Renal pelvis (tissue), 1 donor: ENCODE measurements at regions not wholly inside any gene's neighbourhood (a gene's known extent, or its start where the extent isn't known, plus 50 kb on each side); places are given as distances from the start of the nearest gene placed in this dataset.

Experiments
- DNase-seq: peaks from one replicate; pipeline ENCODE4 v3.0.0-alpha.2; 2013

DNA sequence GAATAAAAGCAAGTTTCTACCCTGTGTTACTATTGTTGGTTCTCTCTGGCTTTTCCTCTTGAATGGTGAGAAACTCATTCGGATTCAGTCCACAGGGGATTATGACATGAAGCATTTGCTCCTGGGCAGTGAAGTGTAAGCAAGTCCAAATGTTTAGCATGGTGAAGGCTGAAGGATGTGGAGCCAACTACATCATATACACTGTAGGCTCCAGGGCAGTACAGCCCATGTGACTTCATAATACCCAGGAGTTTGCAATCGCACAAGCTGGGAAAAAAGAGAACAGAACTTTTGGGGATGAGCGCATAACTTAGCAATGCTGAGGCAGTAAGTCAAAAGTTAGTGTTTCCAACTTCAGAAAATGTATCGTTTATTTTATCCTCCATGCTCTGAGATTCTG lies 695.7 kb upstream of the POU3F3 start:
- DNase-seq: no peak

DNA sequence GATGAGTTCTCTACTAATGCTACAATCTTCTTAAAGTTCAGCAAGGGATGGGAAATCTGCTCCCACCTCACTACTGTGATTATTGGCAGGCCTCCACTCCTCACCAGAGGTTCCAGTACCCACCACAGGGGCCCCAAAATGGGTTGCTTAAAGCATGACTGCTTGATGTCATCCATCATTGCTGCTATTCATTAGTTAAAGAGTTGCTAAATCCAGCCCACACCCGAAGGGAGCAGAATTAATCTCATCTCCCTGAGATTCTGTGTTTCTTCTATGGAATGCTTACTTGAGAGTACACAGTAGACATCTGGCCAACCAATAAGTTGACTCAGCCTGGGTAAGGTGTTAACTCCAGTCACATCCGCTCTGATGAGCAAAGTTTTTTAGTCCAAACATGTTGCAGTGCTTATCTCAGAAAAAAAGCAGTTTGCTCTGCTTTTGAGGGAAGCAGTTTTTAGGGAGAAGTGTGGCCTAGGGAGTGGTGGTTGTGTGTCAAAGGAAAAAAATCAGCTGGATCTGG lies 690.2 kb upstream of the POU3F3 start:
- DNase-seq: no peak

DNA sequence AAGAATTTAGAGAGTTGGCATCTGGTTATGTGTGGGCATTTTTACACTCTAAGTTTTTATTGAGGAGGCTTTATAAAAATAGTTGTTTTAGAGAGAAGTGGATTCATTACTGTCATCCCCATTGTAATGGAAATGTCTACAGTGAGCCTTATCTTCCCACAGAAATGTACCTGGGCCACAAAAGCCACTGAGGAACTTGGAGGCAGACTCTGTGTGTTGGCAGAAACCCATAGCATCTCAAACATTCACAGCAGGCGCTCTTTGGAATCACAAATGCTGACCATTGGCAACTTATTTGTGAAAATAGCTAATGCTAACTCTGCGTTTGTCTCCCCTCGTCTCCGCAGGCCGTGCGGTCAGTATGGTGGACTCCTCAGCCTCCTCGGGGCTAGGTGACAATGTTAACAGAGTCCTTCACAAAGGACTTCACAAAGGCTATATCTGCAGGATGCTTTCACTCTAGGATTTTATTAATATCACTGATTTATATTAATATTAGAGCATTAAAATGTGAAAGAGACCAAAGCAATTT lies 689.1 kb upstream of the POU3F3 start:
- DNase-seq: no peak

DNA sequence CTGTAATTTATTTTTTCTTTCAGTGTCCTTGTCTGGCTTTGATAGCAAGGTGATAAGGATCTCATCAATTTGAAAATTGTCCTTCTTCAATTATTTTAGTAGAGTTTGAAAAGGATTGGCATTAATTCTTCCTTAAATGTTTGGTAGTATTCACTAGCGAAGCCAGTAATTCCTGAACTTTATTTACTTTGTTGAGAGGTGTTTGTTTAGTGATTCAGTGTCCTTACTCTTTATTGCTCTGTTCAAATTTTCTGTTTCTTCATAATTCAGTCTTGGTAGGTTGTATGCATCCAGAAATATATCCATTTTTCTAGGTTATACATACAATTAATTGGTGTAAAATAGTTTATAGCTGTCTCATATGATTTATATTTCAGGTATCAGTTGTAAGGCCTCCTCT lies 676.7 kb upstream of the POU3F3 start:
- no peak for DNase-seq

DNA sequence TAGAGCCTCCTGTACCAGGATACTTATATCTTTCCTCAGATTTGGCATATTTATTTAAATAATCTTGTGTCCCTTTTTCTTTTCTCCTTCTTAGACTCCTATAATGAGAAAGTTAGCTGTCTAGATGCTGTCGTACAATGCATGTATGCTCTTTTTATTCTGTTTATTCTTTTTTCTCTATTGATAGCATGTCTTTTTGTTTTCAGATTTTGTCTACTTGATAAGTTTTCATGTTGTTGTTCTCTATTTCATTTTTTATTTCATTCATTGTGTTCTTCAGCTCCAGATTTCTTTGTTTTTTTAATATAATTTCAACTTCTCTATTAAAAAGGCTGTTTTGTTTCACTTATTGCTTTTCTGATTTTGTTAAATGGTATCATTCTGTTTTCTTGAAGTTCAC lies 674.3 kb upstream of the POU3F3 start:
- DNase-seq: no peak

DNA sequence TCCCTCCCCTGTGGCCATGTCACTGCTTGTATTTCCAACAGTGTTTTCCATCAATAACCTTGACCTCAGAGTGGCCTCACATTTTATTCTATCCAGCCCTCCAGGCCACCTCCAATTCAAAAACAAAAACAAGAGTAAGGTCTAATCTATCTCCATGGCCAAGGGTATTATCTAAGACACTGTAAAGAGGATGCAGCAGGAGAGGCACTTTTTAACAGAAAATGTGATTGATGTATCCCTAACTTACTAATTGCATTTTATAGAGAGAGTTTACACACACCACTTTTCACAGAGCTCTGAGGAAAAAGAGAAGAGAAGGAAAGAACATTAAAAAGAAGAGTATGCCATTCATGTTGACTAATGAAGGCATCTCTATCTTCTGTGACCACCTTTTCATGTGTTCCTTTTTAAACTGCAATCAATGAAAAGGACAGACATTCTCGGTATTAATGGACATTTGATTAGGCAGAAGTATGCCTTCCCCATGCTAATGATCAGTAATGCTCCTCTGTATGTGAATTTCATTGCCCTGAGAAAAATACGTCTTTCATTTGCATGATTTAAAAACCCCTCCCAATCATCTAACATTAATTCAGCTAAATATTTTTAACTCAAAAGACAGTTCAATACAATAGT lies 653.3 kb upstream of the POU3F3 start:
- no peak for DNase-seq

DNA sequence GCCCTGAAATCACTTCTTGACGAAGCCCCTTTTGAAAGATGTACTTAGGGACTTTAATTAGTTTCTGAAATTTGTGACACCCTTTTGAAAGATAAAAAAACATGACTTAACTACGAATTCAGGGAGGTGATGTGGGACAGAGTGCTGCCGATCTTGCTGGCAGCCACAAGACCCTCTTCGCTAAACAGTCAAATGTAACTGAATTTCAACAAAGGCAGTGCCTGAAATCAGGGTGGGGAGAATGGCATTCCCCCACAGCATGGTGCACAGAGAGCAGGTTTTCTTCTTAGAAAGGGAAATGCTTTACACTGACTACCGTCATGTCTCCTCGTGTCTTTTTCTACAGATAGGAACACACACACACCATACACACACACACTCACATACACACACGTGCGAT lies 640.2 kb upstream of the POU3F3 start:
- no peak for DNase-seq

DNA sequence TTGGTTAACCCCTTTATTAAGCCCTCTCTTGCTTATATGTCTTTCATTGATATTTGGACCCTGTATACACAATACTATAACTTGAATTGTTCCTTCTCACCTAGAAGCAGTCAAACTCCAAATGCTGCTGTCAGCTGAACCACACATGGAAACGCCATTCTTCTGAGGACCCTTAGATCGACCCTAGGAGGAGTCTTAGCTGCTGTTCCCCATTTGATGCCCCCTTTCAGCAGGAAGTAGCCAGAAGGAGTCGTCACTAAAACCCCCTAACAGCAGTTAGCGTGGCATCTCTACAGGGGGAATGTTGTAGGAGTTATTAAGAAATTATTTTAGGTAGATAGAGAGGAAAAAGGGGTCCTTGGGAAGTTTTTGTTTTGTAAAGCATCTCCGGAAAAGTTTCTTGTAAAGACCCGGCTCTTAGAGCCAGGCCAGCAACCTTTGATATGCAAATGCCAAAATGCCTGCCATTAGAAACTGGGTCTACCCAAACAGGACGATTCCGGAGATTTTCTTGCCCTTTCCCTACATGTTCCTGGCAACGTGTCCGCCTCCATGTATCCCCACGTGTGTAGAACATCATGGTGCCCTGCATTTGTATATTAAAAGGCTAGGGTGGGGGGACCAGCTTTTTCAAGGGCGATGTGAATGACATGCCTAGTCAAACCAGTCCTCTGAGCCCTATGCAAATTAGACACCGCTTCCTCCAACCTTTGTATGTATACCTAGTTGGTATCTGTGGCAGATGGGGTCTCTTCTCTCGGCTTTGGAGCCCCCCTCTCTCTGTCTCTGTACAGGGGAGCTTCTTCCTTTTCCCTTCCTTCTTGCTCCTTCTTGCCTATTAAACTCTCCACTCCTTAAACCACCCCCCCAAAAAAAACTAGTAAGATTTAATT lies 638.4 kb upstream of the POU3F3 start:
- DNase-seq: no peak

DNA sequence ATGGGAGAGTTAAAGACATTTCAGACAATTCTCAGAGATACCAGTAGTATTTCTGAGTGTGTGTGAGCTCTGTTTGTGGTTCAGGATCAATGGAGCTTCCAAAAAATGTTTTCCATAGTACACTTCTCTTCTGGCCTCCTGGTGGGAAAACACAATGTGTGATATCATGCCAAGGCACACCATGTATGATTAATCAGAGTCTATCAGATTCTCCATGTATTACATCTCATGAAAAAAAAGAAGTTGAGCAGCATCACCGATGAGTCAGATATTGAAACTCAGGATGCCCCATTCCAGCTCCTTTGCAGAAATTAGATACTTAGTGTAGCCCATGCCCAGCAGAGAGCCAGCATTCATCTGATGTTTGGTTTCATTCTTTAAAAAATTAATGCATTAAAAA lies 620.3 kb upstream of the POU3F3 start:
- no peak for DNase-seq

DNA sequence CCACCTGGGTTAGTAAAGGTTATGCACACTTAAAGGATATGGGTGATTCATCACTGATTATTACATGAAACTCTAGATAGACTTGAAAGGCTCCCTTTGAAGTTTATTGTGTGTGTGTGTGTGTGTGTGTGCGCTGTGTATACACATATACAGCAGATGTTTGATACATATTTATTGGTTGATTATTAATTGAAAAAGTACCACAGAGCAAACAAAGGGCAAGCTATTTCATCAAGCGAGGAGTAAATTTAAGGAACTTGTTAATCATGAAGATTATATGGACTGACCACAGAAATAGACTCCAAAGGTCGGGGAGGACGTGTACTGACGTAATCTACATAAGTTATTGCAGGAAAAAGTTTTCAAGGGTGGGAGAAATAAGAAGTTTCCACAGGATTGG lies 617.4 kb upstream of the POU3F3 start:
- no peak for DNase-seq

DNA sequence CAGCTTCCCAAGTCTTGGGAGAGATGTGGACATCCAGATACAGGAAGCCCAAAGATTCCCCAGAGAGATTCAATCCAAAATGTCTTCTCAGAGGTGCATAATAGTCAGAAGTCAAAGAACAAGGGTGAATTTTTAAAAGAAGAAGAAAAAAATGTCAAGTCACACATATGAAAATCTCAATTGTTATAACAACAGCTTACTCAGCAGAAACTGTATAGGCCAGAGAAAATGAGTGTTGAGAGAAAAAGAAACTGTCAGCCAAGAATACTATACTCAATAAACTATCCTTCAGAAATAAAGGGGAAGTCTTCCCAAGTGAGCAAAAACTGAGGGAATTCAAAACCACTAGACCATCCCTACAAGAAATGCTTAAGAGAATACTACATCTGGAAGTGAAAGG lies 612.9 kb upstream of the POU3F3 start:
- DNase-seq: no peak

DNA sequence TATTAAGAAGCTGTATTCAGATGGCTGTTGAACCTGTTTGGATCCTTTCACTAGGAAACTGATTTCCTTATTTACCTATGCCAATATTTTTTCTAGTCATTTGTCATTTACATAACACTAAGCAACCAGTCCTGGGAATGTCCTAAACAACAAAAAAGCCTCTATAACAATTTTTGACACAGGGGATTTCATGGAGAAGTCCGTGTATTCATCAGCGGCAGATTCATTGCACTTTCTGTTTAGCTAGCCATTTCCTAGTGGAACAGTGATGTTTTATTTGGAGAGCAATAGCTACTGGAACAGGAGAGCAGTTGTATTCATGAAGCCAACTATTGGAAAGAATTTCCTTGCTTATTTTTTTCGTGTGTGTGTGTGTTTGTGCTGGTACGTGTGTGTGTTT lies 604.3 kb upstream of the POU3F3 start:
- DNase-seq: no peak

DNA sequence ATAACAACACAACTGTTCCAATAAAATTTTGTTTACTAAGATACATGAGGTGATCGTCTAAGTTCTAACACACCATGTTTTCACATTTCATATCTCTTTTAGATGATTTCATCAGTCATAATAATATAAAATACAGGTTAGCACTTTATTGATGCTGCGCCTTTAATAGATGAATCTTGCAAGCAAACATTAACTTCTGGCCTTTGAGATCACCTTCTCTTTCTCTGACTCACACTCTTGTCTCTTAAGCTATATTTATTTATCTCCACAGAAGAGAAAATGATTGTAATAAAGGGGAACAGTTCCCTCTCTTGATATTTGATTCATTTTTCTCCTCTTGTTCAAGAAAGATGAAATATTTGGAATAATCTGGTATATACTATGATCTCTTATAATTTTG lies 603.3 kb upstream of the POU3F3 start:
- DNase-seq: no peak

DNA sequence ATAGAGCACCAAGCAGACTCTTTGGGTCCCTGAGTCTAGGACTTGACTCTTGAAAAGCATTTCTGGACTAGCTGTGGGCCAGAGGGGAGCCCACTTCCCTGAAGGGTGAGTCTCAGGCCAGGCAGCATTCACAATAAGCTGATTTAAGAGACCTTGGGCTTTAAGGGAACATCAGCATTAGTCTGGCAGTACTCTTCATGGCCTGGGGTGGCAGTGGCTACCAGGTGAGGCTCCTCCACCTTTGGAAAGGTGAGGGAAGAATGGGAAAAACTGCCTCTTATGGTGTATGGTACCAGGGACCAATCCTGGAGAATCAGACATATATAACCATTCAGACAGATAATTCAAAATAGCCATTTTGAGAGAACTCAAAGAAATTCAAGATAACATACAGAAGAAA lies 599.9 kb upstream of the POU3F3 start:
- no peak for DNase-seq

DNA sequence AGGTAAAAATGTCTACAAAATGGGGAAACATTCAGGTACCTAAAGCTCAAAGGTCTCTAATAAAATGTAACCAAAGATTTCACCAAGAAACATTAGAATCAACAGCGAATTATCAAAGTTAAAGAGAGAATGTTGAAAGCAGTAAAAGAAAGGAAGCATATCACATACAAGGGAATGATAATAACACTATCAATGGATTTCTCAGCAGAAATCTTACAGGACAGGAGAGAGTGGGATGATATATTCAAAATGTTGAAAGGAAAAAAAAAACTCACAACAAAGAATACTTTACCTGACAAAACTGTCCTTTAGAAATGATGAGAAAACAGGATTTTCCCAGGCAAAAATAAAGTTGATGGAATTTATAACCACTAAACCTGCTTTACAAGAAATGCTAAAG lies 591.2 kb upstream of the POU3F3 start:
- no peak for DNase-seq

DNA sequence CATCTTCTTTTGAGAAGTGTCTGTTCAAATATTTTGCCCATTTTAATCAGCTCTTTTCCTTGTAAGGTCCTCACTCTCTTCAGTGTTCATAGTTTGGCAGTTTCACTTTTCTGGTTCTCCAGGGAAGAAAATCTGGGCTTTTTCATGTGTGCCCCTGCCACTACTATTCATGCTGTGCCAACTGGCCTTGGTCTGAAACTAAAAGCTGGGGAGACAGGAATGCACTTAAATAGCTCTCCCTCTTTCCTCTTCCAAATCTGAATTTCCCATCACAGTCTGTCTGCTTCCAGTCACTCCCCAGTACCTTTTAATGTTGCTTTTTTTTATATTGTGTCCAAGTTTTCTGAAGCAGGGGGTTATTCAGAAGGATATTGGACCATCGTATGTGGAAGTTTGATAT lies 574.3 kb upstream of the POU3F3 start:
- DNase-seq: no peak

DNA sequence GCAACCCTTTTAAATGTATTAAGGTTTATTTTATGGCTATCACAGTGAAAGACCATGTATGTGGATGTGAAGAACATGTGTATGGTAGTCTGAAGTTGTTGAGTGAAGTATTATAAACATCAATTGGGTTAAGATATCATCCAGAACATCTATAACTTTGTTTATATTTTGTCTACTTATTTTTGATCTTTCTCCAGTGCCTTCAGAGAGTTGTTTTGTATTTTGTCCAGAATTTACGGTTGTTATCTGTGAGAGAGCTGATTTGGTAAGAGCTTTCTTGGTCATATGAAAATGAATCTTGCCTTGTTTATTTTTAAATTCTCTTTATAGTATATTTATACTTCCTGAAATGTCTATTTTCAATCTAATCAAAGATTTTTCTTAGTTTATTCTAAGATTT lies 573.7 kb upstream of the POU3F3 start:
- no peak for DNase-seq

DNA sequence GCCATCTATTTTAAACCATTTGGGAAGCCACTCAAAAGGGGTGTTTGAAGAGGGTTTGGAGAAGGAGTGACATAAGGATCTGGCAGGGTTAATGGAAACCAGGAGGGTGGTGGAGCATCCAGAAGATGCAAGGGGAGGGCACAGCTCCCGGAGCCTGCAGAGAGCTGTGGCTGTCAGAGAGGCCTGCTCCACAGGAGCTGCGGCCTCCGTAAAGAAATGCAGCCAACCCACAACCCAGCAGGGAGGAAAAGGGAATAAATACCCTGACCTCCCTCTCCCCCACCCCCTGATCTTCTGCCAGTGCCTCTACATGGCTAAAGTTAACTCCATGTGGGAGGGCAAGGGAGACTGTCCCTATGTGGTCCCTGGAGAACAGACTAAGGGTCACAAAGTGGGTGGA lies 567.1 kb upstream of the POU3F3 start:
- DNase-seq: no peak

DNA sequence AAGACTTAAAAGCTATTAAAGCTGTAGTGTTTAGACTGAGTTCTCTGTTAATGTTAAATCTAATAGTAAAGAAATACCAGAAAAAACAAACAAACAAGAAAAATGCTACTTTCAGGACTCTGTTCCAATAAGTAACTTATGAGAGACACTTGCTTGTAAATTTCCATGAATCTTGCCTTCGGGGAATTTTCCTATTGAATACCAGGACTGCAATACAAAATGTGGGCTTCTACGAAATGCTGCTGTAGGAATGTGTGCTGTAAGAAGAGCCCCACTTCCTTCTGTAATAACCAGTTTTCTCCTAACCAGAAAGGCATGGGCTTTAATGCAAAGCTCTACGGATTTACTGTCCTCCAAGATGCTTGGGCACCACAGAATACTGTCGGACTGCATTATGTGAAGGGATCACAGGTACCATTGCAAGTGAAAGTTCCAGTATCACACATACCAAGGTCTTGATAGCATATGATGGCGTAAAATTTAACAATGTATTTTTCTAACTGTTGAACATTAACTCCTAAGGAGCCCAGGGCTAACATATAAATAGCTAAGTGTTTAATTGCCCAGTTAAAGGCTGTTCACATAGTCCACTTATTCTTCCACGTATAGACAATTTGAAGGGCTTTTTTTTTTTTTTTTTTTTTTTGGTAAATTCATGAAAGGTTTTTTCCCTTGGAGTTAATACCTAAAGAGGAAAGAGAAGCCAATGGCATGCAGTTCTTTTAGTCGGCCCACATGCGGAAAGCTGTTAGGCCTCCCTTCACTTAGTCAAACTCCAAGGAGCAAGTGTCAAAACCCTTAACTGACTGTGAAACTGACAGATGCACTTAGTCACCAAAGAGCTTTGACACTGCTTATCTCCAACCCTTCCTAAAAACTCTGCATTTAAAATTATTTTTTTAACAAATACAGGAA lies 564.0 kb upstream of the POU3F3 start:
- peak; percentile 35 for DNase-seq

DNA sequence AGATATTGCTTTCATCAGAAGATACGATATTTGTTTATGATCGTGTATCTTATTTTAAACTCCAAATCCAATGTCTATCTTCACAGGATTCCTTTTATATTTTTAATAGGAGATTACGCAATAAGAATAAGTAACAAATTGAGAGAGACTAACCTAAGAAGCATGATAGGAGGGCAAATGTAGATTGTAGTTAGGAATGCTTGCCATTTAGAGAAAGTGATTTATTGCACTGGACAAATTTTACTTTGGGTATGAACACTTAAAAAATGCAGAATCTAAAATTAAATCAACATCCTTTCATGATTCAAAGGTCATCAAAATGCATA lies 563.4 kb upstream of the POU3F3 start:
- no peak for DNase-seq

DNA sequence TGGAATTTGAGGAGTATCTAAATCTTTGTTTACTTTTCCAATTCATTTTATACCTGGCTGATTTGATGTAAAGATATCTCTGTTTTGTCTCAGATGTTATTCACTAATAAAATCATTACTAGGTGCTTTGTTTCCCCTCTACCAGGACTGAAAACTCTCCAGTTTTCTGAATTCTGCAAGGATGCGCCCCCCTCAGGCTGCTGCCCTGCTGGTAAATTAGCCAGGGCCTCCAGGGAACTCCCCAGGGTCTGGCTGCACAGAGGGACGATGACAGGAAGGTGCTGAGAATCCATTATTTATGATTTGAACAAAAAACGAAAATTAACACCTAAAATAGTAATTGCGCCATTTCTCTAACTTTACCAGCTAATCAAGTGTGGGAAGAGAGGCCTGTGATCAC lies 541.2 kb upstream of the POU3F3 start:
- no peak for DNase-seq

DNA sequence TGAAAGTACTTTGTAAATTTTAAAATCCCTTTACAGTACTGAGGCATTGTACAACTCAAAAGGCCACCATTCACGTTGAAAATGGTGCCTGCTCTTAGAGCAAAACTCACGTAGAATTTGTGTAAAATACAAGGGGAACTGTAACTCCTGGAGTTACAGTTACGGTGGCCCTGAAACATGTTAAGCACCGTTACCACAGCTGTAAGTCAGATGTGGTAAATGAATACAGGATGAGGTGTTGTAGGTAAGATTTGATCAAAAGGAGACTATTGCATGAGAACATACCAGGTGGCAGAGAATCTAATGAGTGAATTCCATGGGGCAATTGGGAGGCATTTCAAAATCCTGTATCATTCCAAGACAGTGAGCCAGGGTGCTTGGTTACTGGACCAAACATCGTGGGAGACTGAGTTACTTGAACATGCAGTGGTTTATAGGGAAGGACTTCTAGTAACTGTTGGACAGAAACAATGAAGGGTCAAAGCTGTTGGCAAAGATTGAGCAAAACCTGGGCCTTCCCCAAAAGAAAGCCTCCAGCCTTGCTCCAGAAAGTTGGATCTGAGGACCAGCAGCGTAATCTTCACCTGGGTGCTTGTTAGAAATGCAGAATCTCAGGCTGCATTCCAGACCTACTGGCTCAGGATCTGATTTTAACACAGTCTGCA lies 535.8 kb upstream of the POU3F3 start:
- DNase-seq: no peak
